Thyroid gland (tissue), 4 donors: ENCODE measurements at regions not wholly inside any gene's neighbourhood (a gene's known extent, or its start where the extent isn't known, plus 50 kb on each side); places are given as distances from the start of the nearest gene placed in this dataset.

Source experiments
- DNase-seq, 2 donors: peaks; one replicate each; pipeline ENCODE4 v3.0.0-alpha.2; 2019
- H3K27ac ChIP-seq, 3 donors: fragments of 200-600 bp; sonication (generic); 1 replicate in 2 of 3; 2 replicates in 1 of 3; pipeline ENCODE4 v1.5.1; 2016 to 2019; ENCODE audit warnings: mild to moderate bottlenecking in 1 of 3, moderate library complexity in 1 of 3
- H3K27me3 ChIP-seq: fragments of 200-600 bp; sonication (generic); one replicate; pipeline ENCODE4 v1.5.1; 2019
- H3K36me3 ChIP-seq, 2 donors: fragments of 200-600 bp; sonication (generic); one replicate each; pipeline ENCODE4 v1.5.1; 2016 to 2019
- H3K4me1 ChIP-seq, 2 donors: fragments of 200-600 bp; sonication (generic); one replicate each; pipeline ENCODE4 v1.5.1; 2017 to 2019
- H3K4me3 ChIP-seq, 3 donors: fragments of 200-600 bp; sonication (generic); replicated peaks in 1 of 3; 1 replicate in 2 of 3; 2 replicates in 1 of 3; pipeline ENCODE4 v1.5.1; 2016; ENCODE audit warnings: mild to moderate bottlenecking in 1 of 3
- H3K9me3 ChIP-seq: fragments of 200-600 bp; sonication (generic); one replicate; pipeline ENCODE4 v1.5.1; 2017
- POLR2A ChIP-seq, 2 donors: fragments of 450-650 bp; IDR thresholded peaks; one replicate each; pipeline ENCODE4 v1.6.1; 2017; ENCODE audit warnings: antibody characterized with exemption in 2 of 2, mild to moderate bottlenecking in 2 of 2, moderate library complexity in 1 of 2
- WGBS, 2 donors: methylation state at CpG; one replicate each; pipeline ENCODE4 v1.1.5; 2017; 5-methylcytosine and 5-hydroxymethylcytosine counted together
- intact Hi-C: fragments of 100-400 bp; cut with DNase I; formaldehyde crosslinking; loops from one replicate; pipeline ENCODE4 v1.15.1; 2023
- TF ChIP-seq, protein P1 (sequence below), 6 experiments: fragments of 200-600 bp in 3 of 6; fragments of 450-650 bp in 3 of 6; sonication (generic) in 3 of 6; IDR thresholded peaks; one replicate each; pipeline ENCODE4 v1.5.1; 2016 to 2019; ENCODE audit warnings: antibody characterized with exemption in 6 of 6, mild to moderate bottlenecking in 2 of 6, inconsistent platforms in 1 of 6, moderate library complexity in 1 of 6

- no peaks in the 10 kb centered on the region for H3K9me3 ChIP-seq
- no peaks in the 10 kb centered on the region for H3K4me1 ChIP-seq
- H3K27ac ChIP-seq: no peak overlapping the region
- no peak for DNase-seq
- intact Hi-C loops: no loop called here
- H3K27me3 ChIP-seq: no peaks in the 10 kb centered on the region
- no peak overlapping the region for H3K4me3 ChIP-seq
- TF ChIP-seq, protein P1, sequence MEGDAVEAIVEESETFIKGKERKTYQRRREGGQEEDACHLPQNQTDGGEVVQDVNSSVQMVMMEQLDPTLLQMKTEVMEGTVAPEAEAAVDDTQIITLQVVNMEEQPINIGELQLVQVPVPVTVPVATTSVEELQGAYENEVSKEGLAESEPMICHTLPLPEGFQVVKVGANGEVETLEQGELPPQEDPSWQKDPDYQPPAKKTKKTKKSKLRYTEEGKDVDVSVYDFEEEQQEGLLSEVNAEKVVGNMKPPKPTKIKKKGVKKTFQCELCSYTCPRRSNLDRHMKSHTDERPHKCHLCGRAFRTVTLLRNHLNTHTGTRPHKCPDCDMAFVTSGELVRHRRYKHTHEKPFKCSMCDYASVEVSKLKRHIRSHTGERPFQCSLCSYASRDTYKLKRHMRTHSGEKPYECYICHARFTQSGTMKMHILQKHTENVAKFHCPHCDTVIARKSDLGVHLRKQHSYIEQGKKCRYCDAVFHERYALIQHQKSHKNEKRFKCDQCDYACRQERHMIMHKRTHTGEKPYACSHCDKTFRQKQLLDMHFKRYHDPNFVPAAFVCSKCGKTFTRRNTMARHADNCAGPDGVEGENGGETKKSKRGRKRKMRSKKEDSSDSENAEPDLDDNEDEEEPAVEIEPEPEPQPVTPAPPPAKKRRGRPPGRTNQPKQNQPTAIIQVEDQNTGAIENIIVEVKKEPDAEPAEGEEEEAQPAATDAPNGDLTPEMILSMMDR (IDR thresholded peaks at IDR 0.05): no peak
- H3K36me3 ChIP-seq: no peaks in the 10 kb centered on the region
Measured at GRCh38 chr11:109648804-109649203, 226.8 kb downstream of the C11orf87 start.

DNA sequence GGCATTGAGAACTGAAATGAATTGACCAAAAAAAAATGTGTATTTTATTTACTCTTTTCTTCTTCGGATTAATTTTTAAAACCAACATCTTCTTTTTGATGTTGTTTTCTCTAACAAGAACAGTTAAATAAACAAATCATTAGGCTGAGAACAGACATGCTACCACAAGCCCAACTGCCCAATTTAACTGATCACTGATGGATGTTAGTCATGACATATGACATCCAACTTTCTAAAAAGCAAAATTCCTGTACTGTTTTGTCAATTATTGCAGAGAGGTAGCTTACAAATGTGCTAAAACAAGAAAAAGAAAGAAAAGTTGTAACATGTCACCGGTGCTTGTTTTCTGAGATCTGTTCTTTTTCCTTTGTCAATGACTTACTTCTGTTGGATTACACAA is 232.1 kb downstream of the C11orf87 start:
- H3K36me3 ChIP-seq: no peaks in the 10 kb centered on the region
- DNase-seq: no peak
- WGBS, 2 donors: 65 to 71% methylated on average over 2 of the region's 2 CpGs
- no peaks in the 10 kb centered on the region for H3K4me1 ChIP-seq
- H3K4me3 ChIP-seq: no peak overlapping the region
- no peak overlapping the region for H3K27ac ChIP-seq
- intact Hi-C loops: no loop called here
- no peaks in the 10 kb centered on the region for H3K9me3 ChIP-seq
- H3K27me3 ChIP-seq: no peaks in the 10 kb centered on the region
- TF ChIP-seq, protein P1 (IDR thresholded peaks at IDR 0.05): no peak
- no peak for TF ChIP-seq POLR2A (IDR thresholded peaks at IDR 0.05)

DNA sequence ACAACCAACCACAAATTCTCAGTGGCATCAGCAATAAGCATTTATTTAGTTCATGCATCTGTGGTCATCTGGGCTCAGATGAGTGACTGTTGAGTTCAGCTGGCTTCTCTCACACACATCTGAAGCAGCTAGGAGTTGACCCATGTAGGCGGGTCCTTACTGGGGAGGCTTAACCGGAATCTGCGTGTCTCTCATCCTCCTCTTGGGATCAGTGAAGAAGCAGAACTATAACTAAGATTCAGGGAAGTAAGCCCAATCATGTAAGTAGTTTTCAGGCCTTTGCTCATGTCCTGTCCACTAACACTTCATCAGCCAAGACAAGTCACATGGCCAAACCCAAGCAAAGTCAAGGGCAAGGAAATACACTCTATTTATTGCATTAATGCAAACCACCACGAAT is 236.2 kb downstream of the C11orf87 start:
- intact Hi-C loops: no loop called here
- Histone ChIP-seq H3K27ac (no peak overlapping the region), H3K4me3 (no peak overlapping the region), H3K36me3 (no peaks in the 10 kb centered on the region), H3K9me3 (no peaks in the 10 kb centered on the region), H3K4me1 (no peaks in the 10 kb centered on the region), H3K27me3 (no peaks in the 10 kb centered on the region)
- DNase-seq: no peak
- WGBS, 2 donors: 67 to 75% methylated on average over 4 of the region's 4 CpGs
- TF ChIP-seq POLR2A (IDR thresholded peaks at IDR 0.05): no peak
- TF ChIP-seq, protein P1 (IDR thresholded peaks at IDR 0.05): no peak

DNA sequence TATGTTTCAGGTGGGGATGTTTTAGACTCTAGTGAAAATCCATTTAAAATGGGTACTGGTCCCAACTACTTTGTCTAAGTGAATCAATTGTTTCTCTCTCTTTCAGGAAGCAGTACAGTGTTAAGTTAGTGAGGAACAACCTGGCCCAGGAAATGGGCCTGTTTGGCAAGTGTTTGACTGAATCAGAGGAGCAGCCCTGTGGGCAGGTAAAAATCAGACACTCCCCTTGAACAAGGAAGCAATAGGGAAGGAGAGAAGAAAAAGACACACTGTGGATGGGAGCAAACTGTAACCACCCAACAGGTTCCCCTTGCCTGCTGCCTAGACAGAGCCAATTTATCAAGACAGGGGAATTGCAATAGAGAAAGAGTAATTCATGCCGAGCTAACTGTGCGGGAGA is 245.7 kb downstream of the C11orf87 start:
- no peaks in the 10 kb centered on the region for H3K36me3 ChIP-seq
- H3K4me3 ChIP-seq: no peak overlapping the region
- H3K27me3 ChIP-seq: no peaks in the 10 kb centered on the region
- intact Hi-C loops: no loop called here
- no peaks in the 10 kb centered on the region for H3K9me3 ChIP-seq
- TF ChIP-seq, protein P1 (IDR thresholded peaks at IDR 0.05): no peak
- no peak for TF ChIP-seq POLR2A (IDR thresholded peaks at IDR 0.05)
- 83 to 88% methylated on average over 2 of the region's 2 CpGs for WGBS, 2 donors
- H3K27ac ChIP-seq: no peak overlapping the region
- DNase-seq: no peak
- no peaks in the 10 kb centered on the region for H3K4me1 ChIP-seq

- H3K4me1 ChIP-seq: no peaks in the 10 kb centered on the region
- no peak for DNase-seq
- H3K27me3 ChIP-seq: no peaks in the 10 kb centered on the region
- intact Hi-C loops: no loop called here
- no peak overlapping the region for H3K4me3 ChIP-seq
- no peaks in the 10 kb centered on the region for H3K9me3 ChIP-seq
- H3K36me3 ChIP-seq: no peaks in the 10 kb centered on the region
- 44 to 53% methylated on average over 2 of the region's 2 CpGs for WGBS, 2 donors
- no peak overlapping the region for H3K27ac ChIP-seq
- no peak for TF ChIP-seq POLR2A (IDR thresholded peaks at IDR 0.05)
- TF ChIP-seq, protein P1 (IDR thresholded peaks at IDR 0.05): no peak
Measured at GRCh38 chr11:109668973-109669634, 247.1 kb downstream of the C11orf87 start.
